ENCODE measurements at regions not wholly inside any gene's neighbourhood (a gene's known extent, or its start where the extent isn't known, plus 50 kb on each side); places are given as distances from the start of the nearest gene placed in this dataset.

GRCh38 chr15:97259943-97260342 is 700.6 kb upstream of the ARRDC4 start:
- Histone ChIP-seq H3K4me3 (ENCODE audit: low read length) (no peak overlapping the region), H3K27ac (ENCODE audit: low read length) (no peak overlapping the region), H3K9ac (ENCODE audit: low read length) (no peak overlapping the region), H2AFZ (ENCODE audit: low read length) (no peak overlapping the region), H3K4me1 (ENCODE audit: low read length) (no peaks in the 10 kb centered on the region), H3K27me3 (ENCODE audit: low read length) (no peaks in the 10 kb centered on the region), H3K9me2 (replicated peaks; ENCODE audit: insufficient read depth, low read length) (no peaks in the 10 kb centered on the region), H3K9me3 (ENCODE audit: low read length) (peaks cover 17% of the 10 kb centered on the region), H3K36me3 (ENCODE audit: insufficient read depth, low read length) (no peaks in the 10 kb centered on the region), H3K4me2 (ENCODE audit: low read depth, low read length, poor library complexity, severe bottlenecking) (no peak overlapping the region), H3K79me2 (ENCODE audit: low read length) (no peaks in the 10 kb centered on the region), H4K20me1 (ENCODE audit: insufficient read depth, low read depth, low read length) (no peaks in the 10 kb centered on the region)
- no peak for DNase-seq

- no peak overlapping the region for H3K4me3 ChIP-seq (ENCODE audit: low read length)
- no peak for DNase-seq
- no peak overlapping the region for H3K27ac ChIP-seq (ENCODE audit: low read length)
- H3K79me2 ChIP-seq (ENCODE audit: low read length): no peaks in the 10 kb centered on the region
- H4K20me1 ChIP-seq (ENCODE audit: insufficient read depth, low read depth, low read length): no peaks in the 10 kb centered on the region
- no peak overlapping the region for H3K4me2 ChIP-seq (ENCODE audit: low read depth, low read length, poor library complexity, severe bottlenecking)
- H3K27me3 ChIP-seq (ENCODE audit: low read length): no peaks in the 10 kb centered on the region
- H3K9me3 ChIP-seq (ENCODE audit: low read length): peaks cover 22% of the 10 kb centered on the region
- no peak overlapping the region for H3K9ac ChIP-seq (ENCODE audit: low read length)
- H2AFZ ChIP-seq (ENCODE audit: low read length): no peak overlapping the region
- no peaks in the 10 kb centered on the region for H3K9me2 ChIP-seq (replicated peaks; ENCODE audit: insufficient read depth, low read length)
- H3K36me3 ChIP-seq (ENCODE audit: insufficient read depth, low read length): no peaks in the 10 kb centered on the region
- no peaks in the 10 kb centered on the region for H3K4me1 ChIP-seq (ENCODE audit: low read length)
These were observed 659.3 kb upstream of the ARRDC4 start for GRCh38 chr15:97301166-97301565.

GRCh38 chr15:97316362-97316761 is 644.1 kb upstream of the ARRDC4 start:
- H3K9me3 ChIP-seq (ENCODE audit: low read length): peaks cover 53% of the 10 kb centered on the region
- H3K36me3 ChIP-seq (ENCODE audit: insufficient read depth, low read length): no peaks in the 10 kb centered on the region
- no peaks in the 10 kb centered on the region for H3K79me2 ChIP-seq (ENCODE audit: low read length)
- no peaks in the 10 kb centered on the region for H3K27me3 ChIP-seq (ENCODE audit: low read length)
- DNase-seq: no peak
- no peak overlapping the region for H3K9ac ChIP-seq (ENCODE audit: low read length)
- no peaks in the 10 kb centered on the region for H4K20me1 ChIP-seq (ENCODE audit: insufficient read depth, low read depth, low read length)
- H2AFZ ChIP-seq (ENCODE audit: low read length): no peak overlapping the region
- no peak overlapping the region for H3K4me2 ChIP-seq (ENCODE audit: low read depth, low read length, poor library complexity, severe bottlenecking)
- H3K4me3 ChIP-seq (ENCODE audit: low read length): no peak overlapping the region
- no peaks in the 10 kb centered on the region for H3K4me1 ChIP-seq (ENCODE audit: low read length)
- H3K27ac ChIP-seq (ENCODE audit: low read length): no peak overlapping the region
- no peaks in the 10 kb centered on the region for H3K9me2 ChIP-seq (replicated peaks; ENCODE audit: insufficient read depth, low read length)

- Histone ChIP-seq H3K79me2 (ENCODE audit: low read length) (no peaks in the 10 kb centered on the region), H3K27me3 (ENCODE audit: low read length) (no peaks in the 10 kb centered on the region), H3K4me2 (ENCODE audit: low read depth, low read length, poor library complexity, severe bottlenecking) (no peak overlapping the region), H4K20me1 (ENCODE audit: insufficient read depth, low read depth, low read length) (no peaks in the 10 kb centered on the region), H3K36me3 (ENCODE audit: insufficient read depth, low read length) (no peaks in the 10 kb centered on the region), H3K9me3 (ENCODE audit: low read length) (peaks cover 51% of the 10 kb centered on the region), H3K9me2 (replicated peaks; ENCODE audit: insufficient read depth, low read length) (no peaks in the 10 kb centered on the region), H3K4me1 (ENCODE audit: low read length) (no peaks in the 10 kb centered on the region), H2AFZ (ENCODE audit: low read length) (no peak overlapping the region), H3K27ac (ENCODE audit: low read length) (no peak overlapping the region), H3K9ac (ENCODE audit: low read length) (no peak overlapping the region), H3K4me3 (ENCODE audit: low read length) (no peak overlapping the region)
- no peak for DNase-seq
These were observed 643.3 kb upstream of the ARRDC4 start for GRCh38 chr15:97317163-97317562.

- no peak overlapping the region for H3K4me3 ChIP-seq (ENCODE audit: low read length)
- H3K4me2 ChIP-seq (ENCODE audit: low read depth, low read length, poor library complexity, severe bottlenecking): no peak overlapping the region
- H3K27ac ChIP-seq (ENCODE audit: low read length): no peak overlapping the region
- H3K4me1 ChIP-seq (ENCODE audit: low read length): no peaks in the 10 kb centered on the region
- H2AFZ ChIP-seq (ENCODE audit: low read length): no peak overlapping the region
- no peaks in the 10 kb centered on the region for H3K27me3 ChIP-seq (ENCODE audit: low read length)
- no peak for DNase-seq
- no peak overlapping the region for H3K9ac ChIP-seq (ENCODE audit: low read length)
- no peaks in the 10 kb centered on the region for H3K36me3 ChIP-seq (ENCODE audit: insufficient read depth, low read length)
- H3K79me2 ChIP-seq (ENCODE audit: low read length): no peaks in the 10 kb centered on the region
- peaks cover 46% of the 10 kb centered on the region for H3K9me3 ChIP-seq (ENCODE audit: low read length)
- H3K9me2 ChIP-seq (replicated peaks; ENCODE audit: insufficient read depth, low read length): no peaks in the 10 kb centered on the region
- no peaks in the 10 kb centered on the region for H4K20me1 ChIP-seq (ENCODE audit: insufficient read depth, low read depth, low read length)
These were observed 641.2 kb upstream of the ARRDC4 start for GRCh38 chr15:97319291-97319690.

- no peak overlapping the region for H3K4me2 ChIP-seq (ENCODE audit: low read depth, low read length, poor library complexity, severe bottlenecking)
- peaks cover 54% of the 10 kb centered on the region for H3K9me3 ChIP-seq (ENCODE audit: low read length)
- H3K79me2 ChIP-seq (ENCODE audit: low read length): no peaks in the 10 kb centered on the region
- H4K20me1 ChIP-seq (ENCODE audit: insufficient read depth, low read depth, low read length): no peaks in the 10 kb centered on the region
- H3K36me3 ChIP-seq (ENCODE audit: insufficient read depth, low read length): no peaks in the 10 kb centered on the region
- H3K9me2 ChIP-seq (replicated peaks; ENCODE audit: insufficient read depth, low read length): no peaks in the 10 kb centered on the region
- H3K27ac ChIP-seq (ENCODE audit: low read length): no peak overlapping the region
- H3K4me3 ChIP-seq (ENCODE audit: low read length): no peak overlapping the region
- H3K9ac ChIP-seq (ENCODE audit: low read length): no peak overlapping the region
- H3K4me1 ChIP-seq (ENCODE audit: low read length): no peaks in the 10 kb centered on the region
- no peak for DNase-seq
- H2AFZ ChIP-seq (ENCODE audit: low read length): no peak overlapping the region
- H3K27me3 ChIP-seq (ENCODE audit: low read length): no peaks in the 10 kb centered on the region
These were observed 614.3 kb upstream of the ARRDC4 start for GRCh38 chr15:97346221-97346620.

- no peaks in the 10 kb centered on the region for H3K27me3 ChIP-seq (ENCODE audit: low read length)
- no peaks in the 10 kb centered on the region for H3K9me2 ChIP-seq (replicated peaks; ENCODE audit: insufficient read depth, low read length)
- H3K79me2 ChIP-seq (ENCODE audit: low read length): no peaks in the 10 kb centered on the region
- no peak for DNase-seq
- H2AFZ ChIP-seq (ENCODE audit: low read length): no peak overlapping the region
- H4K20me1 ChIP-seq (ENCODE audit: insufficient read depth, low read depth, low read length): no peaks in the 10 kb centered on the region
- H3K9ac ChIP-seq (ENCODE audit: low read length): no peak overlapping the region
- H3K9me3 ChIP-seq (ENCODE audit: low read length): peaks cover 48% of the 10 kb centered on the region
- H3K4me3 ChIP-seq (ENCODE audit: low read length): no peak overlapping the region
- no peaks in the 10 kb centered on the region for H3K4me1 ChIP-seq (ENCODE audit: low read length)
- no peak overlapping the region for H3K4me2 ChIP-seq (ENCODE audit: low read depth, low read length, poor library complexity, severe bottlenecking)
- H3K36me3 ChIP-seq (ENCODE audit: insufficient read depth, low read length): no peaks in the 10 kb centered on the region
- no peak overlapping the region for H3K27ac ChIP-seq (ENCODE audit: low read length)
These were observed 609.7 kb upstream of the ARRDC4 start for GRCh38 chr15:97350813-97351212.

GRCh38 chr15:97383516-97383915 is 577.0 kb upstream of the ARRDC4 start:
- no peak for DNase-seq
- Histone ChIP-seq H3K9me2 (replicated peaks; ENCODE audit: insufficient read depth, low read length) (no peaks in the 10 kb centered on the region), H2AFZ (ENCODE audit: low read length) (no peak overlapping the region), H3K4me3 (ENCODE audit: low read length) (no peak overlapping the region), H3K27me3 (ENCODE audit: low read length) (no peaks in the 10 kb centered on the region), H3K9me3 (ENCODE audit: low read length) (peaks cover 35% of the 10 kb centered on the region), H3K4me1 (ENCODE audit: low read length) (no peaks in the 10 kb centered on the region), H3K27ac (ENCODE audit: low read length) (no peak overlapping the region), H3K79me2 (ENCODE audit: low read length) (no peaks in the 10 kb centered on the region), H3K9ac (ENCODE audit: low read length) (no peak overlapping the region), H3K4me2 (ENCODE audit: low read depth, low read length, poor library complexity, severe bottlenecking) (no peak overlapping the region), H4K20me1 (ENCODE audit: insufficient read depth, low read depth, low read length) (no peaks in the 10 kb centered on the region), H3K36me3 (ENCODE audit: insufficient read depth, low read length) (no peaks in the 10 kb centered on the region)

GRCh38 chr15:97386940-97387339 is 573.6 kb upstream of the ARRDC4 start:
- Histone ChIP-seq H3K9ac (ENCODE audit: low read length) (no peak overlapping the region), H3K27me3 (ENCODE audit: low read length) (no peaks in the 10 kb centered on the region), H3K79me2 (ENCODE audit: low read length) (no peaks in the 10 kb centered on the region), H3K4me2 (ENCODE audit: low read depth, low read length, poor library complexity, severe bottlenecking) (no peak overlapping the region), H3K9me2 (replicated peaks; ENCODE audit: insufficient read depth, low read length) (no peaks in the 10 kb centered on the region), H3K36me3 (ENCODE audit: insufficient read depth, low read length) (no peaks in the 10 kb centered on the region), H3K4me1 (ENCODE audit: low read length) (no peaks in the 10 kb centered on the region), H2AFZ (ENCODE audit: low read length) (no peak overlapping the region), H3K27ac (ENCODE audit: low read length) (no peak overlapping the region), H3K4me3 (ENCODE audit: low read length) (no peak overlapping the region), H4K20me1 (ENCODE audit: insufficient read depth, low read depth, low read length) (no peaks in the 10 kb centered on the region), H3K9me3 (ENCODE audit: low read length) (peaks cover 37% of the 10 kb centered on the region)
- no peak for DNase-seq

Data from Karpas-422 (cell line).